Activated naive CD4-positive, alpha-beta T cell treated with anti-CD3 and anti-CD28 coated beads, Interleukin-2, amount 10 ng/mL, durations not matched to agents 7 days and 5 days (primary cell): ENCODE measurements at regions not wholly inside any gene's neighbourhood (a gene's known extent, or its start where the extent isn't known, plus 50 kb on each side); places are given as distances from the start of the nearest gene placed in this dataset.
"Not testable (repeated sequence)": the region's sequence is repeated elsewhere in the genome, so short reads cannot be mapped to it uniquely, and the experiment has no call there.

ENCODE experiments used
- CTCF ChIA-PET: fragments of 350-600 bp; sonication (Branson Sonifier 250); formaldehyde crosslinking; loops from one replicate; lab custom pipeline; 2021; ENCODE audit warnings: antibody characterized with exemption; lab: Charles Lee
- DNase-seq: peaks from one replicate; pipeline ENCODE4 v3.0.0-alpha.2; 2020
- H3K27ac Mint-ChIP-seq: one replicate; pipeline ENCODE4 v1.8.0; 2021; ENCODE audit warnings: mild to moderate bottlenecking, moderate library complexity, mixed read lengths
- H3K27me3 Mint-ChIP-seq: one replicate; pipeline ENCODE4 v1.8.0; 2021; ENCODE audit warnings: mild to moderate bottlenecking, mixed read lengths
- H3K36me3 Mint-ChIP-seq: one replicate; pipeline ENCODE4 v1.8.0; 2021; ENCODE audit warnings: mixed read lengths
- H3K4me1 Mint-ChIP-seq: one replicate; pipeline ENCODE4 v1.8.0; 2021; ENCODE audit warnings: mixed read lengths
- H3K4me3 Mint-ChIP-seq: one replicate; pipeline ENCODE4 v1.8.0; 2021; ENCODE audit warnings: mild to moderate bottlenecking, moderate library complexity, mixed read lengths
- H3K9me3 Mint-ChIP-seq: one replicate; pipeline ENCODE4 v1.8.0; 2021; ENCODE audit warnings: mixed read lengths

- DNase-seq, result no peak
- Mint-ChIP-seq H3K27me3 (peaks cover 7% of the 10 kb centered on the region), H3K4me1 (no peaks in the 10 kb centered on the region), H3K9me3 (no peaks in the 10 kb centered on the region), H3K36me3 (no peaks in the 10 kb centered on the region), H3K4me3 (no peak overlapping the region), H3K27ac (no peak overlapping the region)
- CTCF ChIA-PET, result no interaction called here
Observed at GRCh38 chr6:71209626-71210025, 79.0 kb upstream of the OGFRL1 start.

- H3K4me3 Mint-ChIP-seq, result no peak overlapping the region
- CTCF ChIA-PET, result no interaction called here
Observed at GRCh38 chr6:71211799-71212198, 76.8 kb upstream of the OGFRL1 start.

GRCh38 chr6:71220466-71220865 is 68.1 kb upstream of the OGFRL1 start:
- Mint-ChIP-seq H3K4me1 (no peaks in the 10 kb centered on the region), H3K27ac (no peak overlapping the region), H3K4me3 (no peak overlapping the region), H3K9me3 (no peaks in the 10 kb centered on the region), H3K36me3 (no peaks in the 10 kb centered on the region), H3K27me3 (peaks cover 4% of the 10 kb centered on the region)
- CTCF ChIA-PET, result no interaction called here
- no peak for DNase-seq

More at GRCh38 chr6:71211799-71212198, 76.8 kb upstream of the OGFRL1 start:
- Mint-ChIP-seq H3K27me3 (peaks cover 4% of the 10 kb centered on the region), H3K9me3 (no peaks in the 10 kb centered on the region), H3K27ac (no peak overlapping the region), H3K4me1 (no peaks in the 10 kb centered on the region), H3K36me3 (no peaks in the 10 kb centered on the region)
- no peak for DNase-seq

GRCh38 chr6:71222671-71223070 is 65.9 kb upstream of the OGFRL1 start:
- Mint-ChIP-seq H3K9me3 (no peaks in the 10 kb centered on the region), H3K27me3 (peaks cover 4% of the 10 kb centered on the region), H3K4me1 (peaks cover under 1% of the 10 kb centered on the region), H3K27ac (no peak overlapping the region), H3K4me3 (no peak overlapping the region), H3K36me3 (no peaks in the 10 kb centered on the region)
- CTCF ChIA-PET, result no interaction called here
- no peak for DNase-seq

- Mint-ChIP-seq H3K27me3 (peaks cover 4% of the 10 kb centered on the region), H3K4me3 (no peak overlapping the region), H3K36me3 (no peaks in the 10 kb centered on the region), H3K27ac (no peak overlapping the region), H3K4me1 (peaks cover 10% of the 10 kb centered on the region), H3K9me3 (no peaks in the 10 kb centered on the region)
- DNase-seq, result no peak
- CTCF ChIA-PET, result no interaction called here
Observed at GRCh38 chr6:71224011-71224410, 64.6 kb upstream of the OGFRL1 start.

- H3K27ac Mint-ChIP-seq, result no peak overlapping the region
- CTCF ChIA-PET, result no interaction called here
- peaks cover 4% of the 10 kb centered on the region for H3K27me3 Mint-ChIP-seq
- H3K4me1 Mint-ChIP-seq, result peaks cover 18% of the 10 kb centered on the region
- DNase-seq, result no peak
- H3K36me3 Mint-ChIP-seq, result no peaks in the 10 kb centered on the region
- no peaks in the 10 kb centered on the region for H3K9me3 Mint-ChIP-seq
- H3K4me3 Mint-ChIP-seq, result no peak overlapping the region
Observed at GRCh38 chr6:71226151-71226550, 62.5 kb upstream of the OGFRL1 start.

GRCh38 chr6:71228461-71229041 is 60.1 kb upstream of the OGFRL1 start:
- DNase-seq, result no peak
- Mint-ChIP-seq H3K4me1 (peaks cover 18% of the 10 kb centered on the region), H3K27me3 (peaks cover 3% of the 10 kb centered on the region), H3K27ac (peak overlapping the region; percentile 39), H3K36me3 (no peaks in the 10 kb centered on the region), H3K4me3 (no peak overlapping the region), H3K9me3 (no peaks in the 10 kb centered on the region)
- CTCF ChIA-PET, result no interaction called here

GRCh38 chr6:71229477-71229876 is 59.1 kb upstream of the OGFRL1 start:
- Mint-ChIP-seq H3K36me3 (no peaks in the 10 kb centered on the region), H3K27me3 (no peaks in the 10 kb centered on the region), H3K27ac (no peak overlapping the region), H3K9me3 (no peaks in the 10 kb centered on the region), H3K4me3 (no peak overlapping the region), H3K4me1 (peaks cover 18% of the 10 kb centered on the region)
- DNase-seq, result no peak
- CTCF ChIA-PET, result no interaction called here

- H3K27me3 Mint-ChIP-seq, H3K4me3 Mint-ChIP-seq, H3K9me3 Mint-ChIP-seq, H3K36me3 Mint-ChIP-seq, H3K27ac Mint-ChIP-seq, CTCF ChIA-PET, DNase-seq: not testable (repeated sequence)
- peaks cover 16% of the 10 kb centered on the region for H3K4me1 Mint-ChIP-seq
Observed at GRCh38 chr6:71232890-71233289, 55.7 kb upstream of the OGFRL1 start.

- Mint-ChIP-seq H3K4me3 (no peak overlapping the region), H3K9me3 (no peaks in the 10 kb centered on the region), H3K4me1 (no peaks in the 10 kb centered on the region), H3K36me3 (no peaks in the 10 kb centered on the region), H3K27ac (no peak overlapping the region), H3K27me3 (peaks cover 16% of the 10 kb centered on the region)
- DNase-seq, result no peak
- CTCF ChIA-PET, result no interaction called here
Observed at GRCh38 chr6:71236926-71237434, 51.6 kb upstream of the OGFRL1 start.

- Mint-ChIP-seq H3K27ac (no peak overlapping the region), H3K9me3 (no peaks in the 10 kb centered on the region), H3K36me3 (no peaks in the 10 kb centered on the region), H3K4me1 (no peaks in the 10 kb centered on the region), H3K27me3 (peaks cover 16% of the 10 kb centered on the region), H3K4me3 (no peak overlapping the region)
- CTCF ChIA-PET, result interaction anchor here (0.7 kb wide), 1 partner anchor 71 kb away, joined by 3 read pairs; no protein-coding TSS in a partner anchor
- DNase-seq, result no peak
Observed at GRCh38 chr6:71238351-71238750, 50.3 kb upstream of the OGFRL1 start.
